GM13977 (cell line): ENCODE measurements at regions not wholly inside any gene's neighbourhood (a gene's known extent, or its start where the extent isn't known, plus 50 kb on each side); places are given as distances from the start of the nearest gene placed in this dataset.

Experiments
- DNase-seq: peaks from one replicate; pipeline ENCODE4 v3.0.0; 2012; ENCODE audit warnings: low spot score
- in situ Hi-C: fragments of 300-500 bp; cut with MboI; formaldehyde crosslinking; loops from one replicate; pipeline ENCODE4 v1.12.0; 2022; ENCODE audit warnings: low sequenced_read_pairs, low pct_unique_long_range_greater_than_20kb, mixed read lengths, inconsistent platforms; ENCODE audit not compliant: unreplicated experiment
- TF ChIP-seq, protein P1 (sequence below): IDR thresholded peaks from 2 replicates; pipeline ENCODE4 v1.5.1; 2012; ENCODE audit warnings: mild to moderate bottlenecking, control low read depth; ENCODE audit not compliant: insufficient read depth; ENCODE audit errors: extremely low read depth, missing control alignments

DNA sequence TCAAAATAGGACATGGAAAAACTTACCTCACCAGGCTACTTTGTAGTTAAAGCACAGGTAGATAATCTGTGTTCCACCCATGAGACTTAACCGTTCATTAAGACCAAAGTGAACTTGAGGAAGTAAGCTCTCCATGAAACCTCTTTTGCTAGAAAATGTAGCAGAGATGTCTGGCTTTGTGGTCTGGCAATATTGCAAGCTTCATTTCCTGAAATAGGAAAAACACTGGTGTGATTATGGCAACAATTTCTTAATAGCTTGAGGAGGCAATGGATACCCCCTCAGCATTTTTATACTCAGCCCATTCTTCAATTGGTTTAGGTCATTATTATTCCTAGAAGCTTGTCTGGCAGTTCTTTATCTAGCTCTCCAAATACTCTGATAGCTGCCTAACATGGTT lies 957.3 kb downstream of the IGSF11 start:
- TF ChIP-seq, protein P1, sequence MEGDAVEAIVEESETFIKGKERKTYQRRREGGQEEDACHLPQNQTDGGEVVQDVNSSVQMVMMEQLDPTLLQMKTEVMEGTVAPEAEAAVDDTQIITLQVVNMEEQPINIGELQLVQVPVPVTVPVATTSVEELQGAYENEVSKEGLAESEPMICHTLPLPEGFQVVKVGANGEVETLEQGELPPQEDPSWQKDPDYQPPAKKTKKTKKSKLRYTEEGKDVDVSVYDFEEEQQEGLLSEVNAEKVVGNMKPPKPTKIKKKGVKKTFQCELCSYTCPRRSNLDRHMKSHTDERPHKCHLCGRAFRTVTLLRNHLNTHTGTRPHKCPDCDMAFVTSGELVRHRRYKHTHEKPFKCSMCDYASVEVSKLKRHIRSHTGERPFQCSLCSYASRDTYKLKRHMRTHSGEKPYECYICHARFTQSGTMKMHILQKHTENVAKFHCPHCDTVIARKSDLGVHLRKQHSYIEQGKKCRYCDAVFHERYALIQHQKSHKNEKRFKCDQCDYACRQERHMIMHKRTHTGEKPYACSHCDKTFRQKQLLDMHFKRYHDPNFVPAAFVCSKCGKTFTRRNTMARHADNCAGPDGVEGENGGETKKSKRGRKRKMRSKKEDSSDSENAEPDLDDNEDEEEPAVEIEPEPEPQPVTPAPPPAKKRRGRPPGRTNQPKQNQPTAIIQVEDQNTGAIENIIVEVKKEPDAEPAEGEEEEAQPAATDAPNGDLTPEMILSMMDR = no peak
- in situ Hi-C loops = no loop called here
- no peak for DNase-seq

DNA sequence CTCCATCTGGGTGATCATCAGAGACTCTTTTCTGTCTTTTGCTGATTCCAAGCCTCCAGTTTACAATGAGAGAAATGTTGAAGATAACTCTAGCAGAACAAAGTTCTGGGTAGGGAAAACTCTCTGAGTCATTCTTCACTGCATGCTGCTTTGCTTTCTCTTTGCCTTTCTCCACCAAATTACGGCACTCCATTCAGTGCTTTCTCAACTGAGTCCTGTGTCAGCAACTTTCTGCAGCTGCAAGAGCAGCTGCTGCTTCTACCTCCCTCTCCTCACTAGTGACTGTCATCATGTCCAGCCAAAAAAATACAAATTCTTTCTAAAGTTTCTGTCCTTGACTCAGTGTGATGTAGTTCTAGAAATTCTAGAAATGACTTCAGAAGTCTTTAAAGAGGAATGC lies 953.8 kb downstream of the IGSF11 start:
- no peak for DNase-seq
- TF ChIP-seq, protein P1 = no peak
- in situ Hi-C loops = no loop called here

DNA sequence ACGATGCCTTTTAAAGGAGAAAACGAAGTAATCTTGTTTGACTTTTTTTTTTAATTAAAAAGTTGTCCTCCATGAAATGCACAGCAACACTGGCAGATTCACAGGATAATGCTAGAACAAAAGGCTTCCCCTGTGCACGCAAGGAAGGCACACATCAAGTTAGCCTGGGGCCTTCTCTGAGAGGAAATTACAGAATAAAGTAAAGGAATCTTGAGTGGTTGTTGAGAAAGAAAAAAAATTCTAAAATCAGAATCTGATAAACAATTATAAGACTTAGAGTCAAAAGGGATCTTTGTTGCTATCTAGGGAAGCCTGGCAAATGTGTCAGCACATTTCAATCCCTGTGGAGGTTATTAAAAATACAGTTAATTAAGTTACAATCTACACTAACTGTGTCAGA lies 946.0 kb downstream of the IGSF11 start:
- in situ Hi-C loops = no loop called here
- no peak for DNase-seq
- TF ChIP-seq, protein P1 = no peak

DNA sequence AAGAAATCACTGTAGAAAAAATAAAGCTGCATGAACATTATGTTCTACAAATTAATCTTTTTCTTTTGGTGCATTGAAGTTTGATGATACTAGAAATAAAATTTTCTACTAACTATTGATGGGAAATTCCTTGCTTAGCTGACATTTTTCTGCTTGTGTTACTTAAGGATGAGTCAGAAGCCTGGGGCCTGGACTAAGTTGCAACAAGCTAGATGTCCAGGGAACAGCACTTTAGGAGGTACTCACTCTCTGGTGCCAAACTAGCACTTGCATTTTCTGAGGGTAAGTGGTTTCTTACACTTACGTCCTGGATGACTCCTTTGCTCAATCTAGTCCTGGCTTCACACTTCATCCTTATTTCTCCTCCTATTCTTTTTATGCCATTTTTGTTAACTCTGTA lies 945.1 kb downstream of the IGSF11 start:
- in situ Hi-C loops = no loop called here
- TF ChIP-seq, protein P1 = no peak
- no peak for DNase-seq

DNA sequence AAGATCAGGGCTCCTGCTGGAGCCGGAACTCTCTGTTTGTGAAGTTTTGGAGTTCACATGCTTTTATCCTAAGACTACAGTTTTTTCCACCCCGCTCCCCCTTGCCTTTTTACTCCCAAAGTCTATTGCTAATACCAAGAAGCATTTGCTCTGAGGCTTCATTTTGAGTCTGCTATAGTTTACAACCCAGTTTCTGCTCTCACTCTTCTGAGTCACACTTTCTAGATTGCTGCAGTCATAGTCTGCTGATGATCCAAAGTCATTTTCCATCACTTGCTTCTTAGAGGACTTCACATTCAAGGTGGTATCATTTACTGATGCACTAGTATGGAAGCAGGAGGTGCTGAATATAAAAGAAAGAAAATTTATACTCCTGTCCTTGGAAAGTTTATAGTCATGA lies 937.4 kb downstream of the IGSF11 start:
- TF ChIP-seq, protein P1 = no peak
- no peak for DNase-seq
- in situ Hi-C loops = no loop called here

DNA sequence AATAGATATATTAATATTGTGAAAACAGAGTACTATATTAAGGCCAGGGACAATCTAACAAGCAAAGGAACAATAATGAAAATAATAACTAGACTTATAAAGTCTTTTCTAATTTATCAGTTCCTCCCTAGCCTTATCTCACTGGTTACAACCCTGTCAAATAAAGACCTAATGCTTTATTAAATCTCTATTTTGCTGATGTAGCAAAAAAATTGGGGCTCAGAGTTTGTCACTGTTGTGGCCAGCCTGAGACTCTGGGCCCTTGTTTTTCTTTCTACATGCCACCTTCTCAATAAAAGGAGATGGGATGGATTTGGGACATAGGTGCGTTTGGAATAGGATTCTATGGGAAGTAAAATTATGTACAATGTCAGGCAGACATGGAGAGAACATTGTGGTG lies 937.0 kb downstream of the IGSF11 start:
- in situ Hi-C loops = no loop called here
- TF ChIP-seq, protein P1 = no peak
- DNase-seq = no peak

DNA sequence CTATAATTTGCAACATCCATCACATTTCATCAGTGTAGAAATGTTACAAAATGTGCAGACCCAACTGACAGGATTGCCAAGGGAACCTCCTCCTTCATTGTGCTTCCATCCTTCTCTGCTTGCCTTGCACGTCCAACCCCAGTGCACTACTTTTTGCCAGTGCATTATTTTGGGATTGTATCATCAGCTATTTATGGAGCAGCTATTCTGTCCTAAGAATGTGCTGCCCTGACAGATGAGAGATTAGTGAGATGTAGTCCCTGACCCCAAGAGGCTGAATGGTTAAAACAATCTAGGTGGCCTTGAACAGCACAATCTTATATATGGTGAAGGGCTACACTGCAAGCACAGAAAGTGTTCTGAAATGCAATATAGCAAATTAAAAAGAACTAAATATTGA lies 935.8 kb downstream of the IGSF11 start:
- TF ChIP-seq, protein P1 = no peak
- in situ Hi-C loops = no loop called here
- DNase-seq = no peak
